Prostate gland (tissue), 2 donors: ENCODE measurements at regions not wholly inside any gene's neighbourhood (a gene's known extent, or its start where the extent isn't known, plus 50 kb on each side); places are given as distances from the start of the nearest gene placed in this dataset.

ENCODE experiments used
- POLR2AphosphoS5 ChIP-seq: sonication (generic); formaldehyde crosslinking; IDR thresholded peaks from one replicate; pipeline ENCODE4 v1.6.1; 2017; ENCODE audit warnings: antibody characterized with exemption
- TF ChIP-seq, protein P1 (sequence below), 4 experiments: fragments of 200-600 bp in 2 of 4; fragments of 450-650 bp in 2 of 4; sonication (generic) in 2 of 4; IDR thresholded peaks; 1 replicate in 3 of 4; 2 replicates in 1 of 4; pipeline ENCODE4 v1.5.1; 2016 to 2019; ENCODE audit warnings: antibody characterized with exemption in 4 of 4, mild to moderate bottlenecking in 2 of 4, moderate library complexity in 2 of 4

DNA sequence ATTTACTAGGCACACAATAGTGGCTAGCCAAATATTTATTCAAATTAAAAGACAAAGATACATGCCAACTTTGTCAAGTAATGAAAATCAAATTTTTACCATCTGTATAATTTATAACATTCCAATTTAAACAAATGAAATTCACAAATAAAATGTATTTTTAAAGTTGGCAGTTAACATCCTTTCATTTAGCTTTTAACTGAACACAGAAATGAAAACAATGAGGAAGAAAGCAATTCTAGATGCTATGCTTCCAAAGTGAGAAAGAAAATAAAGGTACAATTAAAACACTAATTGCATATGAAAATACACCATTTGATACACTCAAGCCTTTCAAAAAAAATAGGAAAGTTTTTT lies 123.1 kb downstream of the MPP7 start:
- TF ChIP-seq POLR2AphosphoS5: no peak
- TF ChIP-seq, protein P1, sequence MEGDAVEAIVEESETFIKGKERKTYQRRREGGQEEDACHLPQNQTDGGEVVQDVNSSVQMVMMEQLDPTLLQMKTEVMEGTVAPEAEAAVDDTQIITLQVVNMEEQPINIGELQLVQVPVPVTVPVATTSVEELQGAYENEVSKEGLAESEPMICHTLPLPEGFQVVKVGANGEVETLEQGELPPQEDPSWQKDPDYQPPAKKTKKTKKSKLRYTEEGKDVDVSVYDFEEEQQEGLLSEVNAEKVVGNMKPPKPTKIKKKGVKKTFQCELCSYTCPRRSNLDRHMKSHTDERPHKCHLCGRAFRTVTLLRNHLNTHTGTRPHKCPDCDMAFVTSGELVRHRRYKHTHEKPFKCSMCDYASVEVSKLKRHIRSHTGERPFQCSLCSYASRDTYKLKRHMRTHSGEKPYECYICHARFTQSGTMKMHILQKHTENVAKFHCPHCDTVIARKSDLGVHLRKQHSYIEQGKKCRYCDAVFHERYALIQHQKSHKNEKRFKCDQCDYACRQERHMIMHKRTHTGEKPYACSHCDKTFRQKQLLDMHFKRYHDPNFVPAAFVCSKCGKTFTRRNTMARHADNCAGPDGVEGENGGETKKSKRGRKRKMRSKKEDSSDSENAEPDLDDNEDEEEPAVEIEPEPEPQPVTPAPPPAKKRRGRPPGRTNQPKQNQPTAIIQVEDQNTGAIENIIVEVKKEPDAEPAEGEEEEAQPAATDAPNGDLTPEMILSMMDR (IDR thresholded peaks at IDR 0.05): no peak
